HG03060 (cell line): ENCODE measurements at regions not wholly inside any gene's neighbourhood (a gene's known extent, or its start where the extent isn't known, plus 50 kb on each side); places are given as distances from the start of the nearest gene placed in this dataset.

Experiments used
- ATAC-seq: cut with Tn5 transposase; IDR thresholded peaks from one replicate; pipeline ENCODE4 v1.9.1; 2021; ENCODE audit warnings: low read depth, moderate number of reproducible peaks; ENCODE audit not compliant: unreplicated experiment

GRCh38 chr1:8094481-8095241 is 68.6 kb upstream of the ERRFI1 start:
- ATAC-seq: no peak

- ATAC-seq: no peak
These were observed 67.3 kb upstream of the ERRFI1 start for GRCh38 chr1:8093221-8093980.

- ATAC-seq: no peak
These were observed 66.5 kb upstream of the ERRFI1 start for GRCh38 chr1:8092657-8093056.

GRCh38 chr1:8091691-8092090 is 65.6 kb upstream of the ERRFI1 start:
- no peak for ATAC-seq

GRCh38 chr1:8090241-8090702 is 64.2 kb upstream of the ERRFI1 start:
- ATAC-seq: no peak

GRCh38 chr1:8089535-8090228 is 63.6 kb upstream of the ERRFI1 start:
- no peak for ATAC-seq

- ATAC-seq: no peak
These were observed 59.9 kb upstream of the ERRFI1 start for GRCh38 chr1:8086055-8086454.

GRCh38 chr1:8084913-8085312 is 58.8 kb upstream of the ERRFI1 start:
- ATAC-seq: no peak

- no peak for ATAC-seq
These were observed 57.8 kb upstream of the ERRFI1 start for GRCh38 chr1:8083739-8084484.

- no peak for ATAC-seq
These were observed 56.8 kb upstream of the ERRFI1 start for GRCh38 chr1:8082945-8083344.

- ATAC-seq: no peak
These were observed 52.1 kb upstream of the ERRFI1 start for GRCh38 chr1:8078176-8078671.

GRCh38 chr1:8077602-8078001 is 51.5 kb upstream of the ERRFI1 start:
- no peak for ATAC-seq

GRCh38 chr1:8077120-8077573 is 51.0 kb upstream of the ERRFI1 start:
- ATAC-seq: no peak

GRCh38 chr1:8076176-8076575 is 50.1 kb upstream of the ERRFI1 start:
- no peak for ATAC-seq
